ENCODE measurements at regions not wholly inside any gene's neighbourhood (a gene's known extent, or its start where the extent isn't known, plus 50 kb on each side); places are given as distances from the start of the nearest gene placed in this dataset.
A peak's percentile ranks its signal among the peaks of the same experiment; 100 is the strongest.

DNA sequence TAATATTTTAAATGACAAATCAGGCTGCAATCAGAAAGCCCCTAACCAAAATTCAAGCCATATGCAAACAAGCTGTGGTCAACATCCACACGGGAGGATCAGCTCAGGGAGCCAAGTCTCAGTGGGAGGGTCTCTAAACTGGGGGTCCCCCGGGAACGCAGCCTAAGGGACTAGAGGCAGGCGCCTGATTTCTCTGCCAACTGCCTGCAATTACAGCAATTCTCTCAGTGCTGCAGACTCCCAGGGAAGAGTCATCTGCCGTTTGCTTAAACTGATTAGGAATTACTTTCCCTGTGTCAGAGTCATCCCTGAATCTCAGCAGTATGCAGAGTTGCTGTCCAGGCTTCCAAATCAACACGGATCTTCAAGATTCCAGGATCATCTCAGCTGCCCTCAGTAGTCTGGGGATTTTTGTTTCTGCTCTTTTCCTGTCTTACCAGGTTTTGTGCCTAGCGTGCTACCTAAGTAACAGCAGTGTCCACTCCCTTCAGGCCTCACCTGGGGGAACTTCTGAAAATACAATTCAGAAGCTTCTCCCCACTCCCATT lies 247.8 kb downstream of the RRAGC start:
- DNase-seq (ENCODE audit: insufficient read length, low spot score) (no peak), FAIRE-seq (no peak)
- no peak for TF ChIP-seq POLR2A (IDR thresholded peaks at IDR 0.05; ENCODE audit: low read depth, low read length)
- TF ChIP-seq PAX5 (IDR thresholded peaks at IDR 0.05; ENCODE audit: insufficient read depth, low read length, severe bottlenecking), result no peak
- no peak for TF ChIP-seq TAF1 (IDR thresholded peaks at IDR 0.05; ENCODE audit: low read depth, low read length)
- TF ChIP-seq SPI1 (IDR thresholded peaks at IDR 0.05; ENCODE audit: low read depth, low read length), result no peak
- TF ChIP-seq POLR2AphosphoS5 (IDR thresholded peaks at IDR 0.05; ENCODE audit: low read depth, low read length), result no peak
- TF ChIP-seq POU2F2 (IDR thresholded peaks at IDR 0.05; ENCODE audit: low read depth, low read length), result no peak

DNA sequence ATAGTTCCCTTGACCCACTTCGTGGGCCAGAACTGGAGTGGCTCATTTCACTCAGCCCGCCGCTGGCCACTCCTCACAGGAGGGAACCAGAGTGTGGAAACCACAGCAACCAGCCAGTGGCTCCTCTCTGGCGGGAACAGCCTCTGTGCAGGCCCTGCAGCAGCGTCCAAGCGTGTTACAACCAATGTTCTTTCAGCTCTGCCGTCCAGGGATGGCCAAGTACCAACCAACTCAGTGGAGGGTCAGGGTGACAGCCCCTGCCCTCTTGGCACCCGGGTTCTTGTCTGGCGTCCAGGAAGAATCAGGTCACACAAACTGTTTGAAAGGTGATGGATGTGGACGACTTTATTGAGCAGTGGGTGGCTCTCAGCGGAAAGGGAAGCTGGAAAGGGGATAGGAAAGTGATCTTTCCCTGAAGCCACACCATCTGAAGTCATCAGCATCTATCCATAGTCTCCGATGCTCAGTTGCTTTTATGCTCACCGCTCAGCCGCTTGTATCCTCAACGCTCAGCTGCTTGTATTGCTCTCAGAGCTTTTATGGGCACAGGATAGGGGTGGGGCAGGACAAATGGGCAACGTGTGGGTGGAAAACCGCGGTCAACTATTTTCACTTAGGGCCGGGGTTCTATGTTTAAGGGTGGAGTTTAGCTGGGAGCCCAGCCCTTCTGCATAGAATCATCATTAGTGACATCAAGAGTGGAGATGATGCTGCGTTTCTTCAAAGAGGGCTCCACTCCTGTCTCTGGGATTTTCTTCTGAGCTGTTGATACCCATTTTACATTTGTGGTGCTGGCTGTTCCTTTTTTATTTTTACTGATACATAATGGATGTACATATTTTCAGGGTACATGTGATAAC lies 250.2 kb downstream of the RRAGC start:
- no peak for FAIRE-seq
- DNase-seq (ENCODE audit: insufficient read length, low spot score), result no peak
- no peak for TF ChIP-seq SPI1 (IDR thresholded peaks at IDR 0.05; ENCODE audit: low read depth, low read length)
- TF ChIP-seq POLR2A (IDR thresholded peaks at IDR 0.05; ENCODE audit: low read depth, low read length), result no peak
- TF ChIP-seq TAF1 (IDR thresholded peaks at IDR 0.05; ENCODE audit: low read depth, low read length), result no peak
- no peak for TF ChIP-seq POLR2AphosphoS5 (IDR thresholded peaks at IDR 0.05; ENCODE audit: low read depth, low read length)
- TF ChIP-seq POU2F2 (IDR thresholded peaks at IDR 0.05; ENCODE audit: low read depth, low read length), result no peak
- TF ChIP-seq PAX5 (IDR thresholded peaks at IDR 0.05; ENCODE audit: insufficient read depth, low read length, severe bottlenecking), result no peak

DNA sequence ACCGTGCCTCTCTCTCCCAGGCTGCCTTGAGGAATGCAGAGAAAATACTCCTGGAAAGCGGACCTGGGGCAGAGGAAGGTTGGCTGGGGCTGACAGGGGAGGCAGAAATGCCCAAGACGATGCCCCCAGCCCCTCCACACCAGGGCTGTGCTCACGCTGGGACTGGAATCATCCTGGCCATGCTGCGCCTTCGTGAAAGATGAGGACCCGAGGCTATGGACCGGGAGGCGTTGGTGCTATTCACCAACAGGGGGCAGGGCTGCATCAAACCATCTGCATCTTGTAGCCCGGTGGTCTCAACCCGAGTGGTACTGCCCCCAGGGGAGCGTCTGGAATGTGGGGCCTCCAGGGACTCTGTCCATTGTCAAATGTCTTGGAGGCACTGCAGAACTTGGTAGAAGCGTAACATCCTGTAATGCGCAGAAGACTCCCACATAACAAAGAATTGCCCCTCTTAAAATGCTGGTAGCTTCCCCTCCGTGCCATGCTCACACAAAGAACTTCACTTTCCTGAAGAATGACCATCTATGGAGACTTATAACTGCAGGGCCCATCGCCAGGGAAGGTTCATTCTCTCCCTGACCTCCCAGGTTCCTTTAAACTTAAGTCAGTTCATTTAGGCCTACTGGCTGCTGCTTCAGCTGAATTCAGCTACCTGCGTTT lies 251.2 kb downstream of the RRAGC start:
- no peak for TF ChIP-seq POU2F2 (IDR thresholded peaks at IDR 0.05; ENCODE audit: low read depth, low read length)
- no peak for TF ChIP-seq TAF1 (IDR thresholded peaks at IDR 0.05; ENCODE audit: low read depth, low read length)
- TF ChIP-seq POLR2A (IDR thresholded peaks at IDR 0.05; ENCODE audit: low read depth, low read length), result no peak
- no peak for TF ChIP-seq SPI1 (IDR thresholded peaks at IDR 0.05; ENCODE audit: low read depth, low read length)
- no peak for TF ChIP-seq POLR2AphosphoS5 (IDR thresholded peaks at IDR 0.05; ENCODE audit: low read depth, low read length)
- TF ChIP-seq PAX5 (IDR thresholded peaks at IDR 0.05; ENCODE audit: insufficient read depth, low read length, severe bottlenecking), result no peak
- peak; percentile 46 for DNase-seq (ENCODE audit: insufficient read length, low spot score)
- FAIRE-seq, result peak; percentile 28

DNA sequence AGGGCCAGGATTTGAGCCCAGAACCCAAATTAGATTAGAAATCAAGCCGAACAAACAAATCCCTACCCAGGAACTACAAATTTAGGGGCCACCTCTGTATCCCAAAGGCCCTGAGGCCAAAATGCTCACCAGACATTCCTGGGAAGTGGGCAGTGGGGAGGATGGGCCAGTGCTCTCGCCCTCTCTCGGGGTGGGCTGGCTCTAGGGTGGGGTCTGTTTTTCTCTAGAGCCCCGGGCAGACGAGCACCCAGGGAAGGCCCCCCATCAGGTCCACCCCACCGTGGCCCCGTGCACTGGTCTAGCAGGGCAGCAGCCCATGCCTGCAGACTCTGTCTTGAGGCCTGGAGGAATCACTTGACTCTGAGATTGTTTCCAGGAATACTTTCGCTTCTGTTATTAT lies 252.0 kb downstream of the RRAGC start:
- FAIRE-seq, result no peak

DNA sequence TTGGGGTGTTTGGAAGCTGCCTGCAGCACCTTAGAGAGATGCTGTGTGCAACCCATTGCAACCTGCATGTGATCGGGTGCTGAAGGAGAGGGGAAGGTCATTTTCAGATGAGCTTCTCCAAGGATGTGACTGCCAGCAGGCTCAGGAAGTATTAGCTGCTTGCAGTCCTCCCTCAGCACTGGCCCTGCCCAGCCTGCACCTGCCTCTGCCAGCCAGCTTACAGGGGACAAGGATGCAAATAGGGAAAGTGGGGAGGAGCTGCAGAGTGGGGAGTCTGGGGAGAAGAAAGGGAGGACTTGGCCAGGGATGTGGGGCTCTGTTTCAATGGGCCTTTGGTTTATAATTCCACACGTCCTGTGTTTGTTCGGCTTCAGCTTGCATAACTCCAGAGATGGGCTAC lies 254.5 kb downstream of the RRAGC start:
- TF ChIP-seq PAX5 (IDR thresholded peaks at IDR 0.05; ENCODE audit: insufficient read depth, low read length, severe bottlenecking), result no peak
- no peak for TF ChIP-seq POLR2A (IDR thresholded peaks at IDR 0.05; ENCODE audit: low read depth, low read length)
- TF ChIP-seq SPI1 (IDR thresholded peaks at IDR 0.05; ENCODE audit: low read depth, low read length), result no peak
- no peak for TF ChIP-seq POU2F2 (IDR thresholded peaks at IDR 0.05; ENCODE audit: low read depth, low read length)
- TF ChIP-seq POLR2AphosphoS5 (IDR thresholded peaks at IDR 0.05; ENCODE audit: low read depth, low read length), result no peak
- no peak for TF ChIP-seq TAF1 (IDR thresholded peaks at IDR 0.05; ENCODE audit: low read depth, low read length)

More for the DNA sequence above, 252.0 kb downstream of the RRAGC start:
- no peak for DNase-seq (ENCODE audit: insufficient read length, low spot score)
- no peak for TF ChIP-seq SPI1 (IDR thresholded peaks at IDR 0.05; ENCODE audit: low read depth, low read length)
- no peak for TF ChIP-seq POU2F2 (IDR thresholded peaks at IDR 0.05; ENCODE audit: low read depth, low read length)
- no peak for TF ChIP-seq TAF1 (IDR thresholded peaks at IDR 0.05; ENCODE audit: low read depth, low read length)
- no peak for TF ChIP-seq POLR2AphosphoS5 (IDR thresholded peaks at IDR 0.05; ENCODE audit: low read depth, low read length)
- no peak for TF ChIP-seq PAX5 (IDR thresholded peaks at IDR 0.05; ENCODE audit: insufficient read depth, low read length, severe bottlenecking)

DNA sequence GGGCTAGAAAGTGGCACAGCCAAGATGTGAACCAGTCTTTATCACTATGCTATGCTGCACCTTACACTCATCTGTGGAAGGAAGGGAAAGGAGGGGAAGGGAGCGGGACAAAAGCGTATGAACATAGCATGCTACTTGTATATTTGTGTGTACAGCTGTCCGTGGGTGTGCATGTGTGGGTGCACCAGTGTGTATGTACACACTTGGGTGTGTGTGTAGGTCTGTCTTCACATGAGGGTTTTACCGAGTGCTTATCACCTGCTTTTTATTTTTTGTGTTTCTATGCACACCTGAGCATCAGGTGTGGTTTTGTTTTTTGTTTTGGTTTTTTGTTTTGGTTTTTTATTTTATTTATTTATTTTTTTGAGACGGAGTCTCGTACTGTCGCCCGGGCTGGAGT lies 255.7 kb downstream of the RRAGC start:
- no peak for TF ChIP-seq SPI1 (IDR thresholded peaks at IDR 0.05; ENCODE audit: low read depth, low read length)
- TF ChIP-seq TAF1 (IDR thresholded peaks at IDR 0.05; ENCODE audit: low read depth, low read length), result no peak
- TF ChIP-seq PAX5 (IDR thresholded peaks at IDR 0.05; ENCODE audit: insufficient read depth, low read length, severe bottlenecking), result no peak
- TF ChIP-seq POU2F2 (IDR thresholded peaks at IDR 0.05; ENCODE audit: low read depth, low read length), result no peak
- TF ChIP-seq POLR2A (IDR thresholded peaks at IDR 0.05; ENCODE audit: low read depth, low read length), result no peak
- TF ChIP-seq POLR2AphosphoS5 (IDR thresholded peaks at IDR 0.05; ENCODE audit: low read depth, low read length), result no peak
- FAIRE-seq, result no peak
- no peak for DNase-seq (ENCODE audit: insufficient read length, low spot score)

More for the DNA sequence above, 254.5 kb downstream of the RRAGC start:
- DNase-seq (ENCODE audit: insufficient read length, low spot score), result no peak
- no peak for FAIRE-seq

DNA sequence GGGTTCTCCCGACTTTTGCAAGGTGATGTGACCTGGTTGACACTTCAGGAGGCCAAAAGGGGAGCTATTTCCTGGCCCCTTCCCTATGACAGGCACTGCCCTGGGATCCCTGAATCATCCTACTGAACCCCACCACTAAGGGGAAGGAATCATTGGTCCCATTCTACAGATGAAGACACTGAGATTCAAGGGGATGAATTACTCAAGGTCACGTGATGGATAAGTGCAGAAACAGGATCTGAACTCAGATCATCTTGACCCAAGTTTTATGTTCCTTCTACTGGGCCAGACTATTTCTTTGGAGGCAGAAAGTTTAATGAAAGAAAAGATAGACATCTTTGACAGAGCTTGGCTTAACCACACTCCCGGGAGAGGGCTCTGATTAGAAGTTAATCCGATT lies 258.7 kb downstream of the RRAGC start:
- FAIRE-seq (no peak), DNase-seq (ENCODE audit: insufficient read length, low spot score) (no peak)
- TF ChIP-seq POLR2AphosphoS5 (IDR thresholded peaks at IDR 0.05; ENCODE audit: low read depth, low read length) (no peak), POLR2A (IDR thresholded peaks at IDR 0.05; ENCODE audit: low read depth, low read length) (no peak), POU2F2 (IDR thresholded peaks at IDR 0.05; ENCODE audit: low read depth, low read length) (no peak), PAX5 (IDR thresholded peaks at IDR 0.05; ENCODE audit: insufficient read depth, low read length, severe bottlenecking) (no peak), SPI1 (IDR thresholded peaks at IDR 0.05; ENCODE audit: low read depth, low read length) (no peak), TAF1 (IDR thresholded peaks at IDR 0.05; ENCODE audit: low read depth, low read length) (no peak)

DNA sequence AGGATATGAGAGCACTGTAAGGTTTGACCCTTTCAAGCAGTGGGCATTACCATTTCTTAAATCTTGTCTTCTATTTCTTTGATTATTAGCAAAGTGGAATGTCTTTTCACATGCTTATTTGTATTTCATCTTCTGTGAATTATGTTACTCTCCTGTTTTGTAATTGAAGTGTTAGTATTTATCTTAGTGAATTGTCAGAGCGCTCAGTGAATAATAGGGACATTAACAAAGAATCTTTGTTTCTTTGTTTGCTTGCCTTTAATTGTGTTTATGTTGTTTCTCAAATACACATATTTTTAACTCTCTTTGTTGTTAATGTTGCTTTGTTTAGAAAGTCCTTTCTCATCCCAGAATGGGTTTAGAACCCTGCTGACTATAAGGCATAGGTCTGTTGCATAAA lies 259.3 kb downstream of the RRAGC start:
- TF ChIP-seq POU2F2 (IDR thresholded peaks at IDR 0.05; ENCODE audit: low read depth, low read length) (no peak), PAX5 (IDR thresholded peaks at IDR 0.05; ENCODE audit: insufficient read depth, low read length, severe bottlenecking) (no peak), TAF1 (IDR thresholded peaks at IDR 0.05; ENCODE audit: low read depth, low read length) (no peak), POLR2A (IDR thresholded peaks at IDR 0.05; ENCODE audit: low read depth, low read length) (no peak), POLR2AphosphoS5 (IDR thresholded peaks at IDR 0.05; ENCODE audit: low read depth, low read length) (no peak), SPI1 (IDR thresholded peaks at IDR 0.05; ENCODE audit: low read depth, low read length) (no peak)
- FAIRE-seq (no peak), DNase-seq (ENCODE audit: insufficient read length, low spot score) (no peak)

DNA sequence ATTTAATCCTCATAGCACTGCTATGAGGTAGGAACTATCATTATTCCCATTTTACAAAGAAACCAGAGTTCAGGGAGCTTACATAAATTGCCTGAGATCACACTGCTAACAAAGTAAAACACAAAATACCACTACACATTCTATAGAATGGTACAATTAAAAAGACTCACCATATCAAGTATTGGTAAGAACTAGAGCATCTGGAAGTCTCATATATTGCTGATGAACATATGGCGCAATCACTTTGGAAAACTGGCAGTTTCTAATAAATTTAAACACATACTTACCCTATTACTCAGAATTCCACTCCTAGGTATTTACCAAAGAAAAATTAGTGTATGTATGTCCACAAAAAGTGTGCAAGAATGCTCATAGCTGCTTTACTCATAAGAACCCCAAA lies 261.5 kb downstream of the RRAGC start:
- FAIRE-seq (no peak), DNase-seq (ENCODE audit: insufficient read length, low spot score) (no peak)
- TF ChIP-seq SPI1 (IDR thresholded peaks at IDR 0.05; ENCODE audit: low read depth, low read length) (no peak), PAX5 (IDR thresholded peaks at IDR 0.05; ENCODE audit: insufficient read depth, low read length, severe bottlenecking) (no peak), POLR2AphosphoS5 (IDR thresholded peaks at IDR 0.05; ENCODE audit: low read depth, low read length) (no peak), POU2F2 (IDR thresholded peaks at IDR 0.05; ENCODE audit: low read depth, low read length) (no peak), TAF1 (IDR thresholded peaks at IDR 0.05; ENCODE audit: low read depth, low read length) (no peak), POLR2A (IDR thresholded peaks at IDR 0.05; ENCODE audit: low read depth, low read length) (no peak)

All from GM12891 (cell line).